GM12878 (cell line): ENCODE measurements at regions not wholly inside any gene's neighbourhood (a gene's known extent, or its start where the extent isn't known, plus 50 kb on each side); places are given as distances from the start of the nearest gene placed in this dataset.

ENCODE experiments used
- ATAC-seq: fragments of 200-7000 bp; cut with Tn5 transposase; 3 replicates; pipeline ENCODE4 v1.9.1; 2020; ENCODE audit warnings: mild to moderate bottlenecking, moderate library complexity
- BruUV-seq: library from RNA; stranded (reverse); fragments of 400-500 nt; replicated peaks from 2 replicates; lab custom pipeline; 2021; lab: Mats Ljungman, UMichigan
- CTCF ChIA-PET: fragments of 300-600 bp; sonication (Branson Sonifier 250); formaldehyde crosslinking; extraction: SDS; loops from one replicate; lab custom pipeline; 2021; ENCODE audit warnings: inconsistent platforms; lab: Yijun Ruan, JAX
- POLR2A ChIA-PET: fragments of 350-600 bp; formaldehyde crosslinking; extraction: SDS; loops from one replicate; lab custom pipeline; 2021; ENCODE audit warnings: inconsistent platforms; lab: Charles Lee
- RAD21 ChIA-PET: fragments of 300-600 bp; sonication (Branson Sonifier 250); formaldehyde crosslinking; loops from one replicate; lab custom pipeline; 2023; ENCODE audit warnings: antibody characterized with exemption; ENCODE audit not compliant: unreplicated experiment; lab: Charles Lee
- SMC1A ChIA-PET: fragments of 300-600 bp; sonication (Branson Sonifier 250); formaldehyde crosslinking; loops from one replicate; lab custom pipeline; 2023; ENCODE audit not compliant: unreplicated experiment, uncharacterized antibody; lab: Charles Lee
- DNase-seq: peaks from one replicate; pipeline ENCODE4 v3.0.0-alpha.2; 2011; ENCODE audit warnings: low read depth, low spot score
- FAIRE-seq: peaks from 3 replicates; lab custom pipeline; 2011; peaks lifted over from hg19 to GRCh38; lab: Jason Lieb, UNC
- H2AFZ ChIP-seq: 2 replicates; pipeline ENCODE4 v1.6.0; 2011; ENCODE audit warnings: low read depth, low read length, control low read depth; ENCODE audit not compliant: control insufficient read depth
- H3K27ac ChIP-seq: 2 replicates; pipeline ENCODE4 v1.5.1; 2011; ENCODE audit warnings: control low read depth; ENCODE audit not compliant: control insufficient read depth, insufficient read depth
- H3K27me3 ChIP-seq, 2 experiments: replicated peaks in 1 of 2; 2 replicates each; pipeline versions ENCODE4 v1.6.0 to v1.6.1; 2011; ENCODE audit warnings: low read length in 1 of 2; ENCODE audit not compliant: control insufficient read depth in 2 of 2, insufficient read depth in 2 of 2
- H3K36me3 ChIP-seq, 2 experiments: 2 replicates each; pipeline ENCODE4 v1.5.1; 2011; ENCODE audit warnings: low read length in 1 of 2; ENCODE audit not compliant: control insufficient read depth in 2 of 2, insufficient read depth in 2 of 2
- H3K4me1 ChIP-seq: 2 replicates; pipeline ENCODE4 v1.6.1; 2011; ENCODE audit warnings: mild to moderate bottlenecking, low read length, moderate library complexity, mixed read lengths; ENCODE audit not compliant: control insufficient read depth, insufficient read depth
- H3K4me2 ChIP-seq: 2 replicates; pipeline ENCODE4 v1.6.0; 2011; ENCODE audit warnings: control low read depth; ENCODE audit not compliant: control insufficient read depth, insufficient read depth
- H3K4me3 ChIP-seq: fragments of 200-600 bp; sonication (generic); 2 replicates; pipeline ENCODE4 v1.5.1; 2016
- H3K79me2 ChIP-seq: 2 replicates; pipeline ENCODE4 v1.6.0; 2011; ENCODE audit warnings: low read length; ENCODE audit not compliant: control insufficient read depth, insufficient read depth
- H3K9ac ChIP-seq: 2 replicates; pipeline ENCODE4 v1.8.0; 2011; ENCODE audit warnings: low read length, control low read depth, mixed read lengths; ENCODE audit not compliant: control insufficient read depth, insufficient read depth
- H3K9me3 ChIP-seq: replicated peaks from 3 replicates; pipeline ENCODE4 v1.5.1; 2011; ENCODE audit warnings: mild to moderate bottlenecking, low read length; ENCODE audit not compliant: control insufficient read depth, insufficient read depth
- H4K20me1 ChIP-seq: 2 replicates; pipeline ENCODE4 v1.6.0; 2011; ENCODE audit not compliant: control insufficient read depth, insufficient read depth
- BRCA1 ChIP-seq: IDR thresholded peaks from 2 replicates; pipeline ENCODE4 v1.6.1; 2011; ENCODE audit warnings: low read depth, low read length, improper control_type of control experiment
- CBX5 ChIP-seq: sonication (generic); IDR thresholded peaks from 2 replicates; pipeline ENCODE4 v1.6.1; 2016; ENCODE audit warnings: low read depth, moderate library complexity, mild to moderate bottlenecking, inconsistent platforms
- EP300 ChIP-seq, 2 experiments: fragments of 150-350 bp in 1 of 2; IDR thresholded peaks; 2 replicates each; pipeline ENCODE4 v1.6.1; 2011 to 2012; ENCODE audit warnings: low read depth in 2 of 2, low read length in 2 of 2, borderline replicate concordance in 1 of 2, improper control_type of control experiment in 1 of 2, inconsistent platforms in 1 of 2; ENCODE audit not compliant: control insufficient read depth in 1 of 2
- FOXK2 ChIP-seq: fragments of 450-650 bp; IDR thresholded peaks from 2 replicates; pipeline ENCODE4 v1.6.1; 2017; ENCODE audit warnings: mild to moderate bottlenecking, moderate library complexity
- KDM1A ChIP-seq: fragments of 200-600 bp; sonication (generic); IDR thresholded peaks from 2 replicates; pipeline ENCODE4 v1.6.1; 2016; ENCODE audit warnings: borderline replicate concordance
- MYC ChIP-seq: IDR thresholded peaks from 2 replicates; pipeline ENCODE4 v1.6.1; 2011; ENCODE audit warnings: mild to moderate bottlenecking, low read length, moderate library complexity, inconsistent platforms; ENCODE audit not compliant: insufficient read depth, insufficient replicate concordance, insufficient read length, severe bottlenecking
- PKNOX1 ChIP-seq: fragments of 450-650 bp; IDR thresholded peaks from 2 replicates; pipeline ENCODE4 v1.6.1; 2016; ENCODE audit warnings: mild to moderate bottlenecking
- RUNX3 ChIP-seq: IDR thresholded peaks from 2 replicates; pipeline ENCODE4 v1.6.1; 2012; ENCODE audit warnings: low read length, inconsistent platforms
- SUPT20H ChIP-seq: IDR thresholded peaks from 2 replicates; pipeline ENCODE4 v1.6.1; 2011; ENCODE audit warnings: low read depth, mild to moderate bottlenecking, low read length, moderate library complexity, borderline replicate concordance; ENCODE audit not compliant: control insufficient read depth
- TAF1 ChIP-seq: IDR thresholded peaks from 2 replicates; pipeline ENCODE4 v1.6.1; 2011; ENCODE audit warnings: mild to moderate bottlenecking, low read depth, low read length, borderline replicate concordance
- TARDBP ChIP-seq: IDR thresholded peaks from 2 replicates; pipeline ENCODE4 v1.6.1; 2016; ENCODE audit warnings: borderline replicate concordance
- TCF3 ChIP-seq: IDR thresholded peaks from 2 replicates; pipeline ENCODE4 v1.6.1; 2012; ENCODE audit warnings: low read depth, mild to moderate bottlenecking, low read length, borderline replicate concordance; ENCODE audit not compliant: insufficient read depth
- WGBS: methylation state at CpG from one replicate; pipeline ENCODE4 v1.1.6; 2016; ENCODE audit warnings: low lambda C conversion rate; ENCODE audit not compliant: insufficient replicate concordance, insufficient coverage; ENCODE audit errors: missing lambda C conversion rate; 5-methylcytosine and 5-hydroxymethylcytosine counted together
- in situ Hi-C: fragments of 300-500 bp; cut with MboI; formaldehyde crosslinking; loops from 9 replicates; pipeline ENCODE4 v1.14.3; 2018; ENCODE audit warnings: mixed read lengths
- intact Hi-C: fragments of 100-400 bp; cut with micrococcal nuclease; formaldehyde crosslinking; loops from one replicate; pipeline ENCODE4 v1.14.2; 2022; ENCODE audit not compliant: unreplicated experiment
- TF ChIP-seq, protein P1 (sequence below): fragments of 150-350 bp; IDR thresholded peaks from 2 replicates; pipeline ENCODE4 v1.6.1; 2016; ENCODE audit warnings: low read depth, low read length

- TF ChIP-seq MYC = no peak
- TF ChIP-seq RUNX3 = no peak
These were observed 244.9 kb upstream of the EPHA4 start (continued) for GRCh38 chr2:221817052-221817451.

DNA sequence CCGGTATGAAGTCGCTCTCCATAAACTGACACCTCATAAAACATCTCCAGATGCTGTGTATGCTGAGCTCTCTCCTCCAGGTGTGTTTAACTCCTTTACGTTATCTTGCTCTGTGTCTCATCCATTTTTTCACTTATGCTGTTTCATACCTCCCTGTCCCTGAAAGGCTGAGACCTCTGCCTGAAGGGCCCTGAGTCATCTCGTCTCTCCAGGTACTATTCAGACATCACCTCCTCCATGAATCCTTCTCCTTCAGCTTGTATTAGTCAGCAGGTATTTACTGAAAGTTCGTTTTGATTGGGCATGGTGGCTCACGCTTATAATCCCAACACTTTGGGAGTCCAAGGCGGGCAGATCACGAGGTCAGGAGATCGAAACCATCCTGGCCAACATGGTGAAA lies 244.5 kb upstream of the EPHA4 start:
- ChIA-PET CTCF (no interaction called here), SMC1A (no interaction called here), RAD21 (no interaction called here), POLR2A (no interaction called here)
- no peak for TF ChIP-seq SUPT20H
- TF ChIP-seq, protein P1, sequence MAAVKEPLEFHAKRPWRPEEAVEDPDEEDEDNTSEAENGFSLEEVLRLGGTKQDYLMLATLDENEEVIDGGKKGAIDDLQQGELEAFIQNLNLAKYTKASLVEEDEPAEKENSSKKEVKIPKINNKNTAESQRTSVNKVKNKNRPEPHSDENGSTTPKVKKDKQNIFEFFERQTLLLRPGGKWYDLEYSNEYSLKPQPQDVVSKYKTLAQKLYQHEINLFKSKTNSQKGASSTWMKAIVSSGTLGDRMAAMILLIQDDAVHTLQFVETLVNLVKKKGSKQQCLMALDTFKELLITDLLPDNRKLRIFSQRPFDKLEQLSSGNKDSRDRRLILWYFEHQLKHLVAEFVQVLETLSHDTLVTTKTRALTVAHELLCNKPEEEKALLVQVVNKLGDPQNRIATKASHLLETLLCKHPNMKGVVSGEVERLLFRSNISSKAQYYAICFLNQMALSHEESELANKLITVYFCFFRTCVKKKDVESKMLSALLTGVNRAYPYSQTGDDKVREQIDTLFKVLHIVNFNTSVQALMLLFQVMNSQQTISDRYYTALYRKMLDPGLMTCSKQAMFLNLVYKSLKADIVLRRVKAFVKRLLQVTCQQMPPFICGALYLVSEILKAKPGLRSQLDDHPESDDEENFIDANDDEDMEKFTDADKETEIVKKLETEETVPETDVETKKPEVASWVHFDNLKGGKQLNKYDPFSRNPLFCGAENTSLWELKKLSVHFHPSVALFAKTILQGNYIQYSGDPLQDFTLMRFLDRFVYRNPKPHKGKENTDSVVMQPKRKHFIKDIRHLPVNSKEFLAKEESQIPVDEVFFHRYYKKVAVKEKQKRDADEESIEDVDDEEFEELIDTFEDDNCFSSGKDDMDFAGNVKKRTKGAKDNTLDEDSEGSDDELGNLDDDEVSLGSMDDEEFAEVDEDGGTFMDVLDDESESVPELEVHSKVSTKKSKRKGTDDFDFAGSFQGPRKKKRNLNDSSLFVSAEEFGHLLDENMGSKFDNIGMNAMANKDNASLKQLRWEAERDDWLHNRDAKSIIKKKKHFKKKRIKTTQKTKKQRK = no peak
- TF ChIP-seq CBX5 = no peak
- TF ChIP-seq TCF3 = no peak
- no peak for TF ChIP-seq TAF1
- TF ChIP-seq EP300 (IDR thresholded peaks at IDR 0.05; ENCODE audit: borderline replicate concordance in 1 of 2, control insufficient read depth in 1 of 2, low read depth in 2 of 2, low read length in 2 of 2) = no peak
- no peak for TF ChIP-seq KDM1A
- TF ChIP-seq TARDBP = no peak
- TF ChIP-seq BRCA1 = no peak
- TF ChIP-seq FOXK2 = no peak
- no peak for TF ChIP-seq PKNOX1
- FAIRE-seq = no peak
- no peaks in the 10 kb centered on the region; the same call in 2 of the 3 replicates for H3K9me3 ChIP-seq
- H4K20me1 ChIP-seq = no peaks in the 10 kb centered on the region
- H3K4me3 ChIP-seq = no peak overlapping the region
- no peak overlapping the region for H2AFZ ChIP-seq
- no peak overlapping the region for H3K4me2 ChIP-seq
- no peaks in the 10 kb centered on the region for H3K36me3 ChIP-seq
- no peak for ATAC-seq
- 12% methylated on average over 9 of the region's 9 CpGs for WGBS
- DNase-seq = no peak
- no peaks in the 10 kb centered on the region for H3K27me3 ChIP-seq
- no peak overlapping the region for H3K9ac ChIP-seq
- no peak overlapping the region for H3K27ac ChIP-seq
- in situ Hi-C loops = no loop called here
- H3K4me1 ChIP-seq = no peaks in the 10 kb centered on the region
- intact Hi-C loops = no loop called here
- no peaks in the 10 kb centered on the region for H3K79me2 ChIP-seq
- BruUV-seq = no TSS peak
